ENCODE measurements at regions not wholly inside any gene's neighbourhood (a gene's known extent, or its start where the extent isn't known, plus 50 kb on each side); places are given as distances from the start of the nearest gene placed in this dataset.

- TF ChIP-seq CTCF (IDR thresholded peaks at IDR 0.05; ENCODE audit: insufficient read depth, low read depth, low read length) (no peak), EZH2 (IDR thresholded peaks at IDR 0.05; ENCODE audit: insufficient read depth, low read length) (no peak)
These were observed 136.4 kb upstream of the CYP1B1 start for GRCh38 chr2:38212312-38212711.
